ENCODE measurements at regions not wholly inside any gene's neighbourhood (a gene's known extent, or its start where the extent isn't known, plus 50 kb on each side); places are given as distances from the start of the nearest gene placed in this dataset.

DNA sequence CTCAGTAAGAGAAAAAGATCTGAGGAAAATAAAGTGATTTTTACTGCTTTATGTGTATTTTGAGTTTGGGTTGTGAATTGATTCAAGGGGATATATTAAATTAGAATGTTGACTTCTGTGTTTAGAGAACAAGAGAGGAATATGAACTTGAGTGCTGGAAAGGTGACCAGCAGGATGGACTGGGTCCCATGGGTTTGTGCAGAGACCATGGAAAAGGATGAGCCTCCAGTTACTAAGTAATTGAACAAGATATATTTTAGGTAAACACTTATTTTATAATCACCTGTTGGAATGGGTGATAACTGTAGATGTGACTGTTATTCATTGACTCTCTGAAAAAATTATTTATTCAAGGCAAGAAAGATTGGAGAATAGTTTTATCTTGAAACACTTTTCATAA, 82.0 kb upstream of the TOP3B start:
- Mint-ChIP-seq H3K4me3 (no peak overlapping the region), H3K9me3 (no peaks in the 10 kb centered on the region), H3K36me3 (ENCODE audit: low read depth) (no peaks in the 10 kb centered on the region), H3K4me1 (ENCODE audit: low read depth) (no peaks in the 10 kb centered on the region), H3K27ac (no peak overlapping the region), H3K27me3 (peaks cover 13% of the 10 kb centered on the region)
- Histone ChIP-seq H3K9me3 (ENCODE audit: control insufficient read depth in 1 of 2, insufficient read depth in 1 of 2, low read length in 2 of 2) (no peaks in the 10 kb centered on the region), H3K27ac (ENCODE audit: low read depth in 1 of 2, low read length in 2 of 2) (no peak overlapping the region), H3K27me3 (ENCODE audit: control insufficient read depth in 1 of 2, insufficient read depth in 2 of 2, low read length in 2 of 2) (peaks cover 0 to under 1% of the 10 kb centered on the region in 2 experiments), H3K4me3 (ENCODE audit: low read length) (no peak overlapping the region), H3K4me1 (ENCODE audit: insufficient read depth, low read length) (no peaks in the 10 kb centered on the region), H3K36me3 (ENCODE audit: insufficient read depth, low read length) (no peaks in the 10 kb centered on the region)
- ChIA-PET POLR2A (interaction anchor here (0.6 kb wide), 1 partner anchor 430 kb away, joined by 3 read pairs; no protein-coding TSS in a partner anchor), CTCF (no interaction called here)
- ATAC-seq (ENCODE audit: poor library complexity) (no peak), DNase-seq (no peak)
- intact Hi-C loops (cut with DNase I, micrococcal nuclease): no loop called here
- TF ChIP-seq, protein P1, sequence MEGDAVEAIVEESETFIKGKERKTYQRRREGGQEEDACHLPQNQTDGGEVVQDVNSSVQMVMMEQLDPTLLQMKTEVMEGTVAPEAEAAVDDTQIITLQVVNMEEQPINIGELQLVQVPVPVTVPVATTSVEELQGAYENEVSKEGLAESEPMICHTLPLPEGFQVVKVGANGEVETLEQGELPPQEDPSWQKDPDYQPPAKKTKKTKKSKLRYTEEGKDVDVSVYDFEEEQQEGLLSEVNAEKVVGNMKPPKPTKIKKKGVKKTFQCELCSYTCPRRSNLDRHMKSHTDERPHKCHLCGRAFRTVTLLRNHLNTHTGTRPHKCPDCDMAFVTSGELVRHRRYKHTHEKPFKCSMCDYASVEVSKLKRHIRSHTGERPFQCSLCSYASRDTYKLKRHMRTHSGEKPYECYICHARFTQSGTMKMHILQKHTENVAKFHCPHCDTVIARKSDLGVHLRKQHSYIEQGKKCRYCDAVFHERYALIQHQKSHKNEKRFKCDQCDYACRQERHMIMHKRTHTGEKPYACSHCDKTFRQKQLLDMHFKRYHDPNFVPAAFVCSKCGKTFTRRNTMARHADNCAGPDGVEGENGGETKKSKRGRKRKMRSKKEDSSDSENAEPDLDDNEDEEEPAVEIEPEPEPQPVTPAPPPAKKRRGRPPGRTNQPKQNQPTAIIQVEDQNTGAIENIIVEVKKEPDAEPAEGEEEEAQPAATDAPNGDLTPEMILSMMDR (IDR thresholded peaks at IDR 0.05): no peak

DNA sequence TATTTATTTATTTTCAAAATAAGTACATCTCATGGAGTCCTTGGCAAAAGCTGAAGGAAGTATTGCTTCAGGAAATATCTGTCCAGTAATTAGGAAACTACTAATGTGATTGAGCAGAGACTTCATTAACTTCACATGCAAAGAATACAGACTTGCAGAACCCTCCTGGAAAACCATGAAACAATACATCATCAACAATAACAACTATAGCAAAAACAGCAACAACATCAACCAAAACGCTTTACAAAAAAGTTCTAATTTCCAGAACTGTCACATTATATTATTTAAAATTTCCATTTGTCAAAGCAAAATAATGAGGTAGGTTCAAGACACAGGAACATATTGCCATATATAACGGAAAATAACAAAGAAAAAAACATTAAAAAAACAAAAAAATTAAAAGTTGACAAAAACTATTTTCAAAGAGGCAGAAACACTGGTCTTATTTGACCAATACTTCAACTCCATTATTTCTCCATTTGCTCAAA, 79.8 kb upstream of the TOP3B start:
- Mint-ChIP-seq H3K36me3 (ENCODE audit: low read depth) (no peaks in the 10 kb centered on the region), H3K27ac (no peak overlapping the region), H3K9me3 (no peaks in the 10 kb centered on the region), H3K27me3 (peaks cover 28% of the 10 kb centered on the region), H3K4me3 (no peak overlapping the region), H3K4me1 (ENCODE audit: low read depth) (no peaks in the 10 kb centered on the region)
- Histone ChIP-seq H3K4me1 (ENCODE audit: insufficient read depth, low read length) (no peaks in the 10 kb centered on the region), H3K4me3 (ENCODE audit: low read length) (no peak overlapping the region), H3K27ac (ENCODE audit: low read depth in 1 of 2, low read length in 2 of 2) (no peak overlapping the region), H3K36me3 (ENCODE audit: insufficient read depth, low read length) (no peaks in the 10 kb centered on the region), H3K27me3 (ENCODE audit: control insufficient read depth in 1 of 2, insufficient read depth in 2 of 2, low read length in 2 of 2) (peaks cover 12 to 16% of the 10 kb centered on the region in 2 experiments), H3K9me3 (ENCODE audit: control insufficient read depth in 1 of 2, insufficient read depth in 1 of 2, low read length in 2 of 2) (no peaks in the 10 kb centered on the region)
- ChIA-PET CTCF (no interaction called here), POLR2A (no interaction called here)
- no peak for DNase-seq
- ATAC-seq (ENCODE audit: poor library complexity): no peak
- intact Hi-C loops (cut with DNase I, micrococcal nuclease): no loop called here
- TF ChIP-seq, protein P1 (IDR thresholded peaks at IDR 0.05): no peak

DNA sequence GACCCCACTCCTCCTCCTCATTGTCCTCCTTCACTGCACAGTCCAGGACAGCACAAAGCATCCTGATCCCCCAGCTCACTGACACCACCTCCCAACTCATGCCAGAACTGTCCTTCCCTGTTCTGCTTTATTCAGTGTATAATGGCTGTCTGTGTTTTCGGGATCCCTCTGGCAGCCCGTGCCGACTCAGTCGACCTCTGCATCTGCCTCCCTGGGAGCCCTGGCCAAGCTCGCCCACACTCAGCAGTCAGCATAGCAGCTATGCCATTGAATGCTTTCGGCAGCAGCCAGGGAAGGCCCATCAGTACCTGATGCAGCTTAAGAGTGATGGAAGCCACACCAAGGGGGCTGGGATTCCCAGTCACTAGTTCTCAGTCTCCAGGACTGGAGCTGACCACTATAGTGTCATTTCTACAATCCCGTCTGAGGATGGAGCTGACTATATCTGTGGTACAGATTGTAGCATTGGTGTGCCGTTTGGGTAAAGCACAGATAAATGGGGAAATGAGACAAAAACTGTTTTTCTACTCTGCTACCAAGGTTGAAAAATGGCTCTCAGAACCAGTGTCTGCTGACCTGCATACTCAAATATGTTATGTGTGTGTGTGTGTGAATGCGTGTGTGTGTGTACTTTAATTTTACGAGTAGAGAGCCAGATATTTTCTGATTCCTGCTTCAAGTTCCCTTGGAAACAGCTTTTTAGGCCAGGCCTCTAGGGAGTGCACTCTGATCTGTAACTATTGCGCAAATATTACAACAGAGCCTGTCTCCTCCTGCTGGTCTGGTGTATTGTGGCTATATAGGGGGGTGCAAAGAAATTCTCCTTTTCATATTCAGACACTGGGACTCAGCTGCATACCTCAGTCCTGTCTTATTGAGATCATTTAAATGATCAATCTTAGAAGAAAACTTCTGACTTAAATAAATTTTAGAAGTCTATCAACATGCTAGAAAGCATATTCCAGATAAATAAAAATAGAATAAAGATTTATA, 78.8 kb upstream of the TOP3B start:
- ChIA-PET CTCF (interaction anchor here (1.4 kb wide), 1 partner anchor 17 kb away, joined by 3 read pairs; no protein-coding TSS in a partner anchor), POLR2A (no interaction called here)
- Mint-ChIP-seq H3K27me3 (peaks cover 28% of the 10 kb centered on the region), H3K4me3 (no peak overlapping the region), H3K36me3 (ENCODE audit: low read depth) (no peaks in the 10 kb centered on the region), H3K27ac (no peak overlapping the region), H3K9me3 (no peaks in the 10 kb centered on the region), H3K4me1 (ENCODE audit: low read depth) (no peaks in the 10 kb centered on the region)
- H3K36me3 ChIP-seq (ENCODE audit: insufficient read depth, low read length): no peaks in the 10 kb centered on the region
- intact Hi-C loops (cut with DNase I, micrococcal nuclease): no loop called here
- H3K27ac ChIP-seq (ENCODE audit: low read depth in 1 of 2, low read length in 2 of 2): no peak overlapping the region
- TF ChIP-seq, protein P1 (IDR thresholded peaks at IDR 0.05): no peak
- DNase-seq (no peak), ATAC-seq (ENCODE audit: poor library complexity) (no peak)
- peaks cover 15 to 19% of the 10 kb centered on the region in 2 experiments for H3K27me3 ChIP-seq (ENCODE audit: control insufficient read depth in 1 of 2, insufficient read depth in 2 of 2, low read length in 2 of 2)
- H3K4me1 ChIP-seq (ENCODE audit: insufficient read depth, low read length): no peaks in the 10 kb centered on the region
- no peaks in the 10 kb centered on the region for H3K9me3 ChIP-seq (ENCODE audit: control insufficient read depth in 1 of 2, insufficient read depth in 1 of 2, low read length in 2 of 2)
- H3K4me3 ChIP-seq (ENCODE audit: low read length): no peak overlapping the region

All from CD4-positive, alpha-beta T cell (primary cell).